GM19025 (cell line): ENCODE measurements at regions not wholly inside any gene's neighbourhood (a gene's known extent, or its start where the extent isn't known, plus 50 kb on each side); places are given as distances from the start of the nearest gene placed in this dataset.
"Not testable (repeated sequence)": the region's sequence is repeated elsewhere in the genome, so short reads cannot be mapped to it uniquely, and the experiment has no call there.

ENCODE experiments used
- ATAC-seq: cut with Tn5 transposase; IDR thresholded peaks from one replicate; pipeline ENCODE4 v1.9.1; 2021; ENCODE audit warnings: mild to moderate bottlenecking, low read depth, moderate library complexity; ENCODE audit not compliant: unreplicated experiment

DNA sequence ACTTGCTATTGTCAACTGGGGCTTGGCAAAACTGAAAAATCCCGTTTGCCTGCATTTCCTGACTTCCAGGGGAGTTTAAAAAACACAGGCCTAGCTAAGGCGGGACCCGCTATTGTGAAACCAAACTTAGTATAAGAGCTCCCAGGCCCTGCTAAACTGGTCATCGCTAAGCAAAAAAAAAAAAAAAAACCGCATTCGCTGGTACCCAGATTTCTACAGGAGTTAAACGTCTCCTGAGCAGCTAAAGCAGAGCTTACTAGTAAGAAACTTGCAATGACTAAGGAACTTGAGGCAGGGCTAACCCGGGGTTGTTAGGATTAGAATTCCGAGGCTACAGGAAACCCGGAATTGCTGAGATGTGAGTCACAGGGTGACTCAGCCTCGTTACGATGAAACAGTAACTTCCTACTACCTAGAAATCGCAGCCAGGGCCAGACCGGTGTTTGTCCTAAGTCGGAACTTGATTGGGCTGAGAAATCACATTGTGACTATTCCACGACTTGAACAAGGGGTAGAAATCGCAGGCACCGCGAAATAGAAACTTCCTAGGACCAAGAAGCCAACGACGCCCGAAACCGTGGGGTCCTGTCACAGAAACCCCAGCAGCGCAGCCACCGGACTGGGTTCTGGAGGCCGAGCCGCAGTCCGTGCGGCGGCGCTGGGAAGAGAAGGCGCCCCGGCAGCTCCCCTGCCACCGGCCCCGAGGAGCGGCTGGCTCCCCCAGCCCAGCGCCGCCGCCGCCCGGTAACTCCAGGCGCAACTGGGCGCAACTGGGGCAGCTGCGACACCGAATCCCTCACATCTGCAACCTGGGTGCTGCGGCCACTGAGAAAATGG, 89.4 kb downstream of the ANXA2R start:
- ATAC-seq = peak; percentile 33

GRCh38 chr5:42950116-42950455, 90.0 kb downstream of the ANXA2R start:
- no peak for ATAC-seq

DNA sequence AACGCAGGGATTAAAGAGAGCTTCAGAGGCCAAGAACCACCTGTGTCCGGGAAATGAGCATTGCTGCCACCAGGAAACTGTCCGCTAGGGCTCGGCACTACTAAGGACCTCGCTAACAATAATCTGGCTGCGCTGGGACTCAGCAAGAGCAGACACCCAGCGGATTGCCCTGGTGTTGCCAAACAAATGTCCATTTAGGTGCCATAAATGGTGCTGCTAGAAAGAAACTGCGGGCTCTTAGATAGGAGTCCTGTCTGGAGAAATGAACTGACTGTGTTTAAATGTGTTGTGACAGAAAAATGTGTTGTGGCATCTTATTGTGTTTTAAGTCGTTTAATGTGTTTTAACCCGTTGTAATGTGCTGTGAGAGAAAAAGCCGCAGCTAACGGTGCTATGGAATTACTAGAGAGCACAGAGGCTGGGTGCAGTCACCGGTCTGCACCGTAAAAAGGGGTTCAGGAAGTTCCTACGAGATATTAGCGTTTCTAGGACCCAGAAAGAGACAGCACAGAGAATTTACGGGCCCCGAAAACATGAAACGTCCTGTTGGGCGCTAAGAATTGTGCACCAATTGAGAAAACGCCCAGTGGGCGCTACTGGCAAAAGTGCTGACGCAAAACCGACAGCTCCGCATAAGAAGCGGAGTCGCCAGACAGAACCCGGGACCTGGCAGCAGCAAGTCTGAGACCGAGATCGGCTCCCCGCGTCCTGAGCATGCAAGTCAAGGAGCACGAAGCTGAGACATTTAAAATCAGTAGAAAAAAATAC, 90.6 kb downstream of the ANXA2R start:
- ATAC-seq = peak; percentile 49

DNA sequence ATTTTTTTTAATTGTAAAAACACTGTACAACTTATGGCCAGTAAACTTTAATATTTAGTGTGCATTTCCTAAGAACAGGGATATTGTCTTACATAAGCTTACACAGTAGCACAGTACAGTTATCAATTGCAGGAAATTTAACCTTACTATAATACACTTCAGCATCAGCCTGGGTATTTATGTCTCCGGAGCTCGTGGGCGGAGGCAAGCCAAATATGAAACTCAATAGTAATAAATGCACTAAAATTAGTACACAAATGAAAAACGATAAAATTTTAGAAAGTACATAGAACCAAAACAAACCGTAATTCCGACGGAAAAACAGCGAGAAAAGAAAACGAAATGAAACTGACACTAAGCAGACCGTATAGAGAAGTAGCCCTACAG, 91.2 kb downstream of the ANXA2R start:
- ATAC-seq = peak; percentile 3

- no peak for ATAC-seq
Measured at GRCh38 chr5:42944989-42945388, 95.1 kb downstream of the ANXA2R start.

GRCh38 chr5:42943931-42944631, 96.0 kb downstream of the ANXA2R start:
- no peak for ATAC-seq

DNA sequence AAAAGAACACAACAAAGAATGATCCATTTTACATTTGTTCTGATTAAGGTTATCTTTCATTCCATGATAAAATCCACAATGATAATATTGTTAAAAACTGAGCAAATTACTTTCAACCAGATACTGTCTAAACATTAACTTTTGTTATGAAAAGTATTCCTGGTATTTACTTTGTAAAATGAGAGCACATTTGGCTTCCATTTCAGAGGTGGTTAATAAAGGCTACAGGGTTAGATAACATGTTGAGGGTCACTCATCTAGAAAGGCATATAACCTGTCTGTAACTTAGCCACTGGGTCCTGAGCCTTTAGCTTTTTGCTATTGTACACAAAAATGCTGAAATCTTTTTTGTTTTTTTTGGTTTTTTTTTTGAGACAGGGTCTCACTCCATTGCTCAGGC, 99.3 kb downstream of the ANXA2R start:
- no peak for ATAC-seq

DNA sequence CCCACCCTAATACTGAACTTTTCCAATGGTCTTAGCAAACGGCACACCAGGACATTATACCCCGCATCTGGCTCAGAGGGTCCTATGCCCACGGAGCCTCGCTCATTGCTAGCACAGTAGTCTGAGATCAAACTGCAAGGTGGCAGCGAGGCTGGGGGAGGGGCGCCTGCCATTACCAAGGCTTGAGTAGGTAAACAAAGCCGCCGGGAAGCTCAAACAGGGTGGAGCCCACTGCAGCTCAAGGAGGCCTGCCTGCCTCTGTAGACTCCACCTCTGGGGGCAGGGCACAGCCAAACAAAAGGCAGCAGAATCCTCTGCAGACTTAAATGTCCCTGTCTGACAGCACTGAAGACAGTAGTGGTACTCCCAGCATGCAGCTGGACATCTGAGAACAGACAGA, 108.1 kb downstream of the ANXA2R start:
- not testable (repeated sequence) for ATAC-seq

- not testable (repeated sequence) for ATAC-seq
Measured at GRCh38 chr5:42931451-42931850, 108.7 kb downstream of the ANXA2R start.

GRCh38 chr5:42930934-42931333, 109.2 kb downstream of the ANXA2R start:
- no peak for ATAC-seq

- ATAC-seq = no peak
Measured at GRCh38 chr5:42929871-42930270, 110.2 kb downstream of the ANXA2R start.

DNA sequence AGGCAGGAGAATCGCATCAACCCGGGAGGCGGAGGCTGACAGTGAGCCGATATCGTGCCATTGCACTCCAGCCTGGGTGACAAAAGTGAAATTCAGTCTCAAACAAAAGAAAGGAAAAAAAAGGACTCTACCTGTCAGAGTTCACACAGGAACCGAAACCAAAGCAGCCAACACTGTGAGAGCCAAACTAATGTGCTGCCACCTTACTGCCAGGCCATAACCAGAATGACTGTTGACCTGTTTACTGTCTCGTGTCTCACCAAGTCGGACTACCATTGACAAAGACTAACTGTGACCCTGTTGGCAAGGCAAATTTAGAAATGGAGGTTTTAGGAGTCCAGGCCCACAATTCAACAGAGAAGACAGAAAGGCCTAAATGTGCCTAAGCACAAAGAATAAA, 112.4 kb downstream of the ANXA2R start:
- ATAC-seq = peak; percentile 96

- ATAC-seq = no peak
Measured at GRCh38 chr5:42924686-42925085, 113.0 kb upstream of the SELENOP start.

DNA sequence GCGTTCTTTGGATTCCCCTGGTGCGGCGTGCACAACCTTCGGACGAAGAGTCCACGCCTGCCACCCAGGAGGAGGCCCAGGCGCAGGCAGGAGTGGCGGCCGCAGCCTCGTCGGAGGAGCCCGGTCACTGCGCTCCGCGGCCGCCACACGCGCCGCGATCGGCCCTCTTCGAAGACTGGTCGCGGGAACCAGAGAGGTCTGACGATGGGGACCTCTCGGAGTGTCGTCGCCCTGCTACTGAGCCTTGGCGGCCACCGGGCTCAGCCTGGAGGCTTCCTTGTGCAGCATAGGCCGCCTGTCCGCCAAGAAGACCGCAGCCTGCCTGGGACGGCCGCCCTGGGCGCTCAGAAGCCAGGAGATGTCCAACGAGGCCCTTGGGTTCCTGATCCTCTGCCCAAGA, 112.5 kb upstream of the SELENOP start:
- ATAC-seq = no peak

DNA sequence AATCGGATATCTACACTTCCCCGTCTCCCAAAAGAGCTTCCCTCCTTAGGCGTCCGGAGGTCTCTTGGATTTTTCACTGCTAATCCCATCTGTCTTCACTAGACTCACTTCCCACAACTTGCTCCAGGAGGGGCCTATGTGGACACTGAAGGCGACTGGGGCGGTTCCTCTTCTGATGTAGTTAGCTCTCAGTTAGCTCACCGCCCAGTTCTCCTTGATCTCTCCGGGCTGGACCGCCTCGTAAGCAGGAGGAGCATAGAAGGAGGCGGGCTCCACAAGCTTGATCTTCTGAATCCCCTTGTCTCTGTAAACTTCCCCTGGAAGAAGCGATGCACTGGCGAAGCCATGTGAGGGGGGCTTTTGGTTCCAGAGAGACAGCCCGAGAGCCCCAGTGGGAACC, 112.0 kb upstream of the SELENOP start:
- ATAC-seq = no peak

DNA sequence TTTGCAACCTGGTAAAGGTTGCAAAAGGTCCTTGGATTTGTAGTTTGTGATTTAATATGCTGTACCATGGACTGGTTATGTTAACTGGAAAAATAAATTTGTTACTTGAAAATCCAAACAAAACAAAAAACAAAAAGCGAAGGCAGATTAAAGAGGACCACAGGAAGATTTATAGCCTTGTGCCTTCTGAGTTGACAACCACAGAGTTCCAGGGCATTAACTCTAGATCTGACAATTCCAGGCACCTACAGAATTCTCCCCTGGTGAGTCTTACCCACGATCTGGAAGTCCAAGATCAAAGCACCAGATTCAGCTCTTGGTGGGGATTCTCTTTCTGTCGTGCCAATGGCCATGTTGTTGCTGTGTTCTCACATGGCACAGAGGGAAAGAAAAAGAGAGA, 107.9 kb upstream of the SELENOP start:
- no peak for ATAC-seq

DNA sequence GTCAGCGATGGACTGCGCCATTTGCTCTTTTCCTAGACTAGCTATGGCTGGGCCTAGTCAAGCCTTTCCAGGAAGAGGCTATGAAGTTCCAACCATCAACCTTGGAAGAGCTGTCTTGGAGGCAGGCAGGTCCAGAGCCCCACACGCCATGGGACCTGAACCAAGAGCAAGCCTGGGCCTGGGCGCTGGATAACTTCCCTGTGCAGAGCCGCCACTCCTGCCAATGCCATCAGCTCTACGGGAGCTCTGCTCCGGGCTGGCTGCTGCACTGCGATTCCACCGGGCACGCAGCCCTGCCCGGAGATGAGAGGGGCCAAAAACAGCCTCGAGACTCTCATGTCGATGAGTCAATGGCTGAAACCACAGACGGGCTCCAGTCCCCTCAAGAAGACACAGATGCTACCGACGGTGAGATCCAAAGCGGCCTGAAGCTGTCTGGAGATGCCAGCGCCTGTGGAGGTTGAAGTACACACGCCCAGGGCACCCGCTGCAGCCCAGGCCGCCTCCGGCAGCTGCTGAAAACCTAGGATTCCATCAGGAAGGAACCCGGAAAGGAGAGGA, 103.7 kb upstream of the SELENOP start:
- ATAC-seq = no peak

DNA sequence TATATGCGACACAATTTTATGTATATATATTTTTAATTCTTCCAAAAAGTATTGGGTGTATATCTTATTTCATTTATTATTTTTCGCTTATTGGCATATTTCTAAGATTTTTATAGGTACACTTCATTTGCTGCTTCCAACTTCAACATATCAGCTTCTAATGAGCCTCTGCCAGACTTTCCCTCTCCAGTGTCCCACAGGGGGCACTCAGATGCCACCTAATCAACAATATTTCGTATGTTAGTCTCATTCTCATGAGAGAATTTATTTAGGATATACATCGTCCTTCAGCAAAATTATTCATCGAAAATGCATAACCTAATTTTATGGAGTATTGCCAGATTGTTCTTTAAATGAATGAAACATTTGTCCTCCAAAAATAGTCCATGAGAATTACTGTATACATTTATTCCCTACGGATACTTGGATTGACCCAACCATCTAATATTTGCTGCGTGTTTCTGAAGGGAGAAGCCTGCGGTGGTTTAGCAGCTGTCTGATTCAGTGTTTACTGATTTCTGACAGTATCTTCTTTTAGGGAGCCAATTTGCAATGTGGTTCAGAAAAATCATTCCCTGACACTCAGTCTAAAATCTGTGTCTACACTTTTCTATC, 100.6 kb upstream of the SELENOP start:
- no peak for ATAC-seq

GRCh38 chr5:42908509-42909488, 97.1 kb upstream of the SELENOP start:
- ATAC-seq = peak; percentile 86
